ENCODE measurements at regions not wholly inside any gene's neighbourhood (a gene's known extent, or its start where the extent isn't known, plus 50 kb on each side); places are given as distances from the start of the nearest gene placed in this dataset.

- TF ChIP-seq POLR2AphosphoS5 (IDR thresholded peaks at IDR 0.05; ENCODE audit: low read depth, low read length) (no peak), POLR2A (IDR thresholded peaks at IDR 0.05; ENCODE audit: low read depth, low read length) (no peak)
Observed at GRCh38 chr13:54387625-54388024, 1359.0 kb downstream of the OLFM4 start.
